PC-9 (cell line): ENCODE measurements at regions not wholly inside any gene's neighbourhood (a gene's known extent, or its start where the extent isn't known, plus 50 kb on each side); places are given as distances from the start of the nearest gene placed in this dataset.
A peak's percentile ranks its signal among the peaks of the same experiment; 100 is the strongest.

ENCODE experiments used
- BruUV-seq: library from RNA; stranded (reverse); fragments of 400-500 nt; replicated peaks from 2 replicates; lab custom pipeline; 2021; lab: Mats Ljungman, UMichigan
- CTCF ChIA-PET: fragments of 300-600 bp; sonication (Branson Sonifier 250); formaldehyde crosslinking; loops from one replicate; lab custom pipeline; 2022; ENCODE audit warnings: antibody characterized with exemption; lab: Charles Lee
- POLR2A ChIA-PET: fragments of 300-600 bp; sonication (Branson Sonifier 250); formaldehyde crosslinking; loops from one replicate; lab custom pipeline; 2022; ENCODE audit warnings: antibody characterized with exemption; ENCODE audit not compliant: unreplicated experiment; lab: Charles Lee
- DNase-seq, 2 experiments: peaks; one replicate each; pipeline versions ENCODE4 v3.0.0 to v3.0.0-alpha.2; 2015 to 2022; ENCODE audit warnings: mixed read lengths in 1 of 2
- H2AFZ ChIP-seq: fragments of 200-600 bp; sonication (generic); 2 replicates; pipeline ENCODE4 v1.8.1; 2017; ENCODE audit warnings: antibody characterized with exemption
- H3F3A ChIP-seq: fragments of 200-600 bp; sonication (generic); 2 replicates; pipeline ENCODE4 v1.8.1; 2017; ENCODE audit warnings: antibody characterized with exemption, mild to moderate bottlenecking, low read depth; ENCODE audit not compliant: insufficient read depth
- H3K27ac ChIP-seq: fragments of 200-600 bp; sonication (generic); 2 replicates; pipeline ENCODE4 v1.6.1; 2016; ENCODE audit warnings: mixed run types
- H3K27me3 ChIP-seq: fragments of 200-600 bp; sonication (generic); 2 replicates; pipeline ENCODE4 v1.6.1; 2016; ENCODE audit warnings: low read depth, mixed run types; ENCODE audit not compliant: insufficient read depth
- H3K36me3 ChIP-seq: fragments of 200-600 bp; sonication (generic); 2 replicates; pipeline ENCODE4 v1.6.1; 2016; ENCODE audit warnings: low read depth, mixed run types
- H3K4me1 ChIP-seq: fragments of 200-600 bp; sonication (generic); replicated peaks from 2 replicates; pipeline ENCODE4 v1.6.1; 2016; ENCODE audit warnings: mixed run types; ENCODE audit not compliant: insufficient read depth
- H3K4me2 ChIP-seq: fragments of 200-600 bp; sonication (generic); 2 replicates; pipeline ENCODE4 v1.6.1; 2017; ENCODE audit warnings: mixed run types
- H3K4me3 ChIP-seq: fragments of 200-600 bp; sonication (generic); 2 replicates; pipeline ENCODE4 v1.6.1; 2016; ENCODE audit warnings: mixed run types
- H3K79me2 ChIP-seq: fragments of 200-600 bp; sonication (generic); 2 replicates; pipeline ENCODE4 v1.6.1; 2017; ENCODE audit warnings: low read depth, mixed run types
- H3K9me2 ChIP-seq: fragments of 200-600 bp; sonication (generic); 2 replicates; pipeline ENCODE4 v1.8.1; 2017; ENCODE audit warnings: mild to moderate bottlenecking; ENCODE audit not compliant: insufficient read depth
- H3K9me3 ChIP-seq: fragments of 200-600 bp; sonication (generic); 2 replicates; pipeline ENCODE4 v1.8.1; 2016; ENCODE audit warnings: low read depth; ENCODE audit not compliant: insufficient read depth
- H4K20me1 ChIP-seq: fragments of 200-600 bp; sonication (generic); 2 replicates; pipeline ENCODE4 v1.8.1; 2017; ENCODE audit not compliant: insufficient read depth
- CTCF ChIP-seq: fragments of 200-600 bp; sonication (generic); conservative IDR thresholded peaks from 2 replicates; pipeline ENCODE4 v1.6.1; 2017; ENCODE audit warnings: mixed run types, antibody characterized with exemption, mild to moderate bottlenecking, moderate library complexity
- EZH2 ChIP-seq: fragments of 200-600 bp; sonication (generic); IDR thresholded peaks from 2 replicates; pipeline ENCODE4 v1.8.0; 2017; ENCODE audit warnings: antibody characterized with exemption, low read depth
- intact Hi-C: fragments of 100-400 bp; cut with micrococcal nuclease; formaldehyde crosslinking; loops from one replicate; pipeline ENCODE4 v1.10.0; 2022; ENCODE audit not compliant: unreplicated experiment

GRCh38 chr7:68998136-68998535 lies 600.1 kb upstream of the AUTS2 start:
- ChIA-PET CTCF (no interaction called here), POLR2A (no interaction called here)
- no TSS peak for BruUV-seq

GRCh38 chr7:69002416-69002815 lies 595.9 kb upstream of the AUTS2 start:
- Histone ChIP-seq H2AFZ (no peak overlapping the region), H3K27ac (peak overlapping the region; percentile 81), H3F3A (peaks cover 12% of the 10 kb centered on the region; the same call in 1 of the 2 replicates), H3K4me2 (0 out of 2 replicates have a peak overlapping the region, but pooled peaks have one; percentile 7), H3K36me3 (no peaks in the 10 kb centered on the region; the same call in 1 of the 2 replicates), H3K79me2 (no peaks in the 10 kb centered on the region), H3K4me1 (peaks cover 13% of the 10 kb centered on the region), H3K9me2 (no peaks in the 10 kb centered on the region), H3K4me3 (no peak overlapping the region), H3K9me3 (peaks cover 18% of the 10 kb centered on the region), H3K27me3 (no peaks in the 10 kb centered on the region), H4K20me1 (no peaks in the 10 kb centered on the region)
- no TSS peak for BruUV-seq
- TF ChIP-seq EZH2: no peak
- no peak for TF ChIP-seq CTCF
- POLR2A ChIA-PET: no interaction called here
- CTCF ChIA-PET: no interaction called here
- intact Hi-C loops: no loop called here
- DNase-seq: peak in 1 of 2 experiments; percentile 72

More at GRCh38 chr7:68998136-68998535, 600.1 kb upstream of the AUTS2 start:
- TF ChIP-seq CTCF: no peak
- no peak for TF ChIP-seq EZH2
- H3F3A ChIP-seq: peaks cover 17% of the 10 kb centered on the region; the same call in 1 of the 2 replicates
- H4K20me1 ChIP-seq: no peaks in the 10 kb centered on the region
- H3K36me3 ChIP-seq: no peaks in the 10 kb centered on the region; the same call in 1 of the 2 replicates
- DNase-seq: no peak
- H3K9me3 ChIP-seq: peaks cover 18% of the 10 kb centered on the region
- no peaks in the 10 kb centered on the region for H3K27me3 ChIP-seq
- H3K9me2 ChIP-seq: no peaks in the 10 kb centered on the region; the same call in 1 of the 2 replicates
- no peak overlapping the region for H3K27ac ChIP-seq
- H3K4me2 ChIP-seq: no peak overlapping the region
- peaks cover 16% of the 10 kb centered on the region for H3K4me1 ChIP-seq
- H3K79me2 ChIP-seq: no peaks in the 10 kb centered on the region
- no peak overlapping the region for H2AFZ ChIP-seq
- no peak overlapping the region for H3K4me3 ChIP-seq
- intact Hi-C loops: no loop called here

GRCh38 chr7:69012149-69012548 lies 586.1 kb upstream of the AUTS2 start:
- H3K36me3 ChIP-seq: no peaks in the 10 kb centered on the region
- no peaks in the 10 kb centered on the region for H3K4me1 ChIP-seq
- no peaks in the 10 kb centered on the region for H3K79me2 ChIP-seq
- H3K9me3 ChIP-seq: no peaks in the 10 kb centered on the region
- no peaks in the 10 kb centered on the region for H3K27me3 ChIP-seq
- CTCF ChIA-PET: no interaction called here
- TF ChIP-seq EZH2: no peak
- no peak for TF ChIP-seq CTCF
- no peak overlapping the region for H3K4me3 ChIP-seq
- no peaks in the 10 kb centered on the region for H3F3A ChIP-seq
- POLR2A ChIA-PET: no interaction called here
- no peaks in the 10 kb centered on the region for H4K20me1 ChIP-seq
- BruUV-seq: no TSS peak
- no peak overlapping the region for H3K27ac ChIP-seq
- no peak overlapping the region for H2AFZ ChIP-seq
- intact Hi-C loops: no loop called here
- H3K9me2 ChIP-seq: no peaks in the 10 kb centered on the region
- H3K4me2 ChIP-seq: no peak overlapping the region
- no peak for DNase-seq
